HL-60 (cell line): ENCODE measurements at regions not wholly inside any gene's neighbourhood (a gene's known extent, or its start where the extent isn't known, plus 50 kb on each side); places are given as distances from the start of the nearest gene placed in this dataset.

Source experiments
- DNase-seq, 2 experiments: peaks; one replicate each; pipeline ENCODE4 v3.0.0-alpha.2; 2010 to 2020; ENCODE audit warnings: low read depth in 1 of 2, low spot score in 1 of 2
- H3K27ac ChIP-seq: fragments of 250-450 bp; sonication (Bioruptor Pico); replicated peaks from 2 replicates; pipeline ENCODE4 v1.5.1; 2020; ENCODE audit warnings: mild to moderate bottlenecking, moderate library complexity
- H3K27me3 ChIP-seq: fragments of 250-450 bp; sonication (Bioruptor Pico); 2 replicates; pipeline ENCODE4 v1.5.1; 2021; ENCODE audit warnings: mild to moderate bottlenecking, moderate library complexity; ENCODE audit not compliant: insufficient read depth, poor library complexity, severe bottlenecking
- H3K4me3 ChIP-seq: replicated peaks from 2 replicates; pipeline ENCODE4 v1.5.1; 2011; ENCODE audit warnings: mild to moderate bottlenecking, control low read depth, low read length; ENCODE audit not compliant: insufficient read depth
- GABPA ChIP-seq: IDR thresholded peaks from 2 replicates; pipeline ENCODE4 v1.6.1; 2012; ENCODE audit warnings: low read depth
- POLR2AphosphoS5 ChIP-seq: IDR thresholded peaks from 2 replicates; pipeline ENCODE4 v1.6.1; 2012; ENCODE audit warnings: low read depth
- SPI1 ChIP-seq: IDR thresholded peaks from 2 replicates; pipeline ENCODE4 v1.6.1; 2012; ENCODE audit warnings: low read depth, mild to moderate bottlenecking, borderline replicate concordance
- TF ChIP-seq, protein P1 (sequence below): IDR thresholded peaks from 2 replicates; pipeline ENCODE4 v1.6.1; 2012; ENCODE audit warnings: low read depth; ENCODE audit not compliant: insufficient replicate concordance
- TF ChIP-seq, protein P2 (sequence below): IDR thresholded peaks from one replicate; pipeline ENCODE4 v1.5.1; 2011; ENCODE audit warnings: low read length, control low read depth, inconsistent platforms; ENCODE audit not compliant: insufficient read depth

GRCh38 chr18:24914685-24915084 lies 437.3 kb downstream of the ZNF521 start:
- H3K27me3 ChIP-seq, result peaks cover 3% of the 10 kb centered on the region
- TF ChIP-seq, protein P1, sequence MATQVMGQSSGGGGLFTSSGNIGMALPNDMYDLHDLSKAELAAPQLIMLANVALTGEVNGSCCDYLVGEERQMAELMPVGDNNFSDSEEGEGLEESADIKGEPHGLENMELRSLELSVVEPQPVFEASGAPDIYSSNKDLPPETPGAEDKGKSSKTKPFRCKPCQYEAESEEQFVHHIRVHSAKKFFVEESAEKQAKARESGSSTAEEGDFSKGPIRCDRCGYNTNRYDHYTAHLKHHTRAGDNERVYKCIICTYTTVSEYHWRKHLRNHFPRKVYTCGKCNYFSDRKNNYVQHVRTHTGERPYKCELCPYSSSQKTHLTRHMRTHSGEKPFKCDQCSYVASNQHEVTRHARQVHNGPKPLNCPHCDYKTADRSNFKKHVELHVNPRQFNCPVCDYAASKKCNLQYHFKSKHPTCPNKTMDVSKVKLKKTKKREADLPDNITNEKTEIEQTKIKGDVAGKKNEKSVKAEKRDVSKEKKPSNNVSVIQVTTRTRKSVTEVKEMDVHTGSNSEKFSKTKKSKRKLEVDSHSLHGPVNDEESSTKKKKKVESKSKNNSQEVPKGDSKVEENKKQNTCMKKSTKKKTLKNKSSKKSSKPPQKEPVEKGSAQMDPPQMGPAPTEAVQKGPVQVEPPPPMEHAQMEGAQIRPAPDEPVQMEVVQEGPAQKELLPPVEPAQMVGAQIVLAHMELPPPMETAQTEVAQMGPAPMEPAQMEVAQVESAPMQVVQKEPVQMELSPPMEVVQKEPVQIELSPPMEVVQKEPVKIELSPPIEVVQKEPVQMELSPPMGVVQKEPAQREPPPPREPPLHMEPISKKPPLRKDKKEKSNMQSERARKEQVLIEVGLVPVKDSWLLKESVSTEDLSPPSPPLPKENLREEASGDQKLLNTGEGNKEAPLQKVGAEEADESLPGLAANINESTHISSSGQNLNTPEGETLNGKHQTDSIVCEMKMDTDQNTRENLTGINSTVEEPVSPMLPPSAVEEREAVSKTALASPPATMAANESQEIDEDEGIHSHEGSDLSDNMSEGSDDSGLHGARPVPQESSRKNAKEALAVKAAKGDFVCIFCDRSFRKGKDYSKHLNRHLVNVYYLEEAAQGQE, result no peak
- TF ChIP-seq, protein P2, sequence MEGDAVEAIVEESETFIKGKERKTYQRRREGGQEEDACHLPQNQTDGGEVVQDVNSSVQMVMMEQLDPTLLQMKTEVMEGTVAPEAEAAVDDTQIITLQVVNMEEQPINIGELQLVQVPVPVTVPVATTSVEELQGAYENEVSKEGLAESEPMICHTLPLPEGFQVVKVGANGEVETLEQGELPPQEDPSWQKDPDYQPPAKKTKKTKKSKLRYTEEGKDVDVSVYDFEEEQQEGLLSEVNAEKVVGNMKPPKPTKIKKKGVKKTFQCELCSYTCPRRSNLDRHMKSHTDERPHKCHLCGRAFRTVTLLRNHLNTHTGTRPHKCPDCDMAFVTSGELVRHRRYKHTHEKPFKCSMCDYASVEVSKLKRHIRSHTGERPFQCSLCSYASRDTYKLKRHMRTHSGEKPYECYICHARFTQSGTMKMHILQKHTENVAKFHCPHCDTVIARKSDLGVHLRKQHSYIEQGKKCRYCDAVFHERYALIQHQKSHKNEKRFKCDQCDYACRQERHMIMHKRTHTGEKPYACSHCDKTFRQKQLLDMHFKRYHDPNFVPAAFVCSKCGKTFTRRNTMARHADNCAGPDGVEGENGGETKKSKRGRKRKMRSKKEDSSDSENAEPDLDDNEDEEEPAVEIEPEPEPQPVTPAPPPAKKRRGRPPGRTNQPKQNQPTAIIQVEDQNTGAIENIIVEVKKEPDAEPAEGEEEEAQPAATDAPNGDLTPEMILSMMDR, result no peak
- TF ChIP-seq SPI1 (no peak), GABPA (no peak), POLR2AphosphoS5 (no peak)
- DNase-seq, result no peak
- H3K27ac ChIP-seq, result no peak overlapping the region
- H3K4me3 ChIP-seq, result no peak overlapping the region

GRCh38 chr18:24915547-24915946 lies 436.4 kb downstream of the ZNF521 start:
- DNase-seq, result no peak
- no peak overlapping the region for H3K4me3 ChIP-seq
- TF ChIP-seq POLR2AphosphoS5 (no peak), SPI1 (no peak), GABPA (no peak)
- TF ChIP-seq, protein P1, result no peak
- TF ChIP-seq, protein P2, result no peak
- no peak overlapping the region for H3K27ac ChIP-seq
- H3K27me3 ChIP-seq, result peaks cover 3% of the 10 kb centered on the region

- DNase-seq, result no peak
- TF ChIP-seq, protein P2, result no peak
- TF ChIP-seq SPI1, result no peak
- TF ChIP-seq, protein P1, result no peak
- no peak for TF ChIP-seq POLR2AphosphoS5
- peaks cover 3% of the 10 kb centered on the region for H3K27me3 ChIP-seq
- no peak overlapping the region for H3K27ac ChIP-seq
- H3K4me3 ChIP-seq, result no peak overlapping the region
Observed at GRCh38 chr18:24917767-24918166, 434.2 kb downstream of the ZNF521 start.
